22Rv1 (cell line): ENCODE measurements at regions not wholly inside any gene's neighbourhood (a gene's known extent, or its start where the extent isn't known, plus 50 kb on each side); places are given as distances from the start of the nearest gene placed in this dataset.

Experiments used
- H3K27ac ChIP-seq: fragments of 450-650 bp; 2 replicates; pipeline ENCODE4 v1.5.1; 2017
- ZFX ChIP-seq: fragments of 450-650 bp; IDR thresholded peaks from 2 replicates; pipeline ENCODE4 v1.6.1; 2017; ENCODE audit warnings: antibody characterized with exemption, borderline replicate concordance
- TF ChIP-seq, protein P1 (sequence below): fragments of 450-650 bp; IDR thresholded peaks from 2 replicates; pipeline ENCODE4 v1.5.1; 2017; ENCODE audit warnings: mild to moderate bottlenecking

DNA sequence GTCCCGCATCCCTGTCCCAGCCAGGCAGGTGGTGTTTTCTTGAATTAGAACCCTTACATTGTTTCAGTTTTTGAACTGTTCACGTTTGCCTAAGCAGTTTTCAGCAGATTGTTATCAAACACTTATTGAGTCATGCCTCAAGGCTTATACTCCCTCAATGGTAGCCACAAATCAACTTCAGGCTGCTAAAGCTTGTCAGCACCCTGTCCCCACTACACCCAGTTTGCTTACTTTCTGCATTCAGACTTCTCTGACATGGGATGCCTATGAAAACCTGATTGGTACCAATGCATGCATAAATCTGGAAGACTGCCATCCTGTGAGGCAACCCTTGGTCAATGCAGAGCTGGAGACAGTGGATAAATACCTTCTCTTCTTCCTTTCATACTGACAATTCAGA lies 225.4 kb downstream of the BTG1 start:
- TF ChIP-seq, protein P1, sequence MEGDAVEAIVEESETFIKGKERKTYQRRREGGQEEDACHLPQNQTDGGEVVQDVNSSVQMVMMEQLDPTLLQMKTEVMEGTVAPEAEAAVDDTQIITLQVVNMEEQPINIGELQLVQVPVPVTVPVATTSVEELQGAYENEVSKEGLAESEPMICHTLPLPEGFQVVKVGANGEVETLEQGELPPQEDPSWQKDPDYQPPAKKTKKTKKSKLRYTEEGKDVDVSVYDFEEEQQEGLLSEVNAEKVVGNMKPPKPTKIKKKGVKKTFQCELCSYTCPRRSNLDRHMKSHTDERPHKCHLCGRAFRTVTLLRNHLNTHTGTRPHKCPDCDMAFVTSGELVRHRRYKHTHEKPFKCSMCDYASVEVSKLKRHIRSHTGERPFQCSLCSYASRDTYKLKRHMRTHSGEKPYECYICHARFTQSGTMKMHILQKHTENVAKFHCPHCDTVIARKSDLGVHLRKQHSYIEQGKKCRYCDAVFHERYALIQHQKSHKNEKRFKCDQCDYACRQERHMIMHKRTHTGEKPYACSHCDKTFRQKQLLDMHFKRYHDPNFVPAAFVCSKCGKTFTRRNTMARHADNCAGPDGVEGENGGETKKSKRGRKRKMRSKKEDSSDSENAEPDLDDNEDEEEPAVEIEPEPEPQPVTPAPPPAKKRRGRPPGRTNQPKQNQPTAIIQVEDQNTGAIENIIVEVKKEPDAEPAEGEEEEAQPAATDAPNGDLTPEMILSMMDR = no peak
- no peak for TF ChIP-seq ZFX
- H3K27ac ChIP-seq = no peak overlapping the region; the same call in 1 of the 2 replicates

- TF ChIP-seq, protein P1 = no peak
- TF ChIP-seq ZFX = no peak
- no peak overlapping the region for H3K27ac ChIP-seq
These were observed 227.2 kb downstream of the BTG1 start for GRCh38 chr12:91918431-91918830.

DNA sequence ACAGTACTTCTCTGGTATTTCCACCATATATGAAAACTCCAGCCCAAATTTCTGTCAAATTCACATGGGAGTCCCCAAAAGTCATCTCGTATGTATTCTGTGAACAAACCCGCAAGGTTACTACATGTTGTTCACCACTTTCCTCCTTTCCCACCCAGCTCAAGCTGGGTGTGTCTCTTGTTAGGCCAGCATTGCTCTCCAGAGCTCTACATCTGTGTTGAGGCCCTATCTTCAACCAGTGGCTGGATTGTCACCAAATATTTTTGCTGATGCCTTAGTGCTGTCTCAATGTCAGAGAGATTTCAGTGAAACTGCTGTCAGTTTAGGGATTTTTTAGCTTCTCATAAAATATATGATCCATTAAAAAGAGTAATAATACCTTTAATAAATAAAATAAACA lies 230.9 kb downstream of the BTG1 start:
- no peak for TF ChIP-seq ZFX
- TF ChIP-seq, protein P1 = no peak

DNA sequence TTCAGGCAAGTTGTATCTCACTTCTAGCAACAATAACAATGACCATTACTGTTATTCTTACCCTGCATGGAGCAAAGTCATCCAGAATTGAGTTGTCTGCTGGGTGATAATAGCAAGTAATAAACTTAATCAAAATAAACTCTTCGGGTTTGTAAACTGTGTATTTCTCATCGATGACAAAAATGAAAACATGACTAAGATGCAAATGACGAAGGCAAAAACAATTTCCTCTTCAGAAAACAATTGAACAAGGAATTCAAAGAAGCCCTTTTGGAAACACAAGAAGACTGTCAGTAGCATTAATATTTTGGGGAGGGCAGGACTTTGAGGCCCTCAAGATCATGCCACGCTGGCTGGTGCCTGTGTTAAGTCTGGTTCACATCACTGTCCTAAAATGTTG lies 232.0 kb downstream of the BTG1 start:
- H3K27ac ChIP-seq = peak overlapping the region; percentile 53
- no peak for TF ChIP-seq ZFX
- TF ChIP-seq, protein P1 = no peak

More for the DNA sequence above, 230.9 kb downstream of the BTG1 start:
- peak overlapping the region; percentile 53 for H3K27ac ChIP-seq

DNA sequence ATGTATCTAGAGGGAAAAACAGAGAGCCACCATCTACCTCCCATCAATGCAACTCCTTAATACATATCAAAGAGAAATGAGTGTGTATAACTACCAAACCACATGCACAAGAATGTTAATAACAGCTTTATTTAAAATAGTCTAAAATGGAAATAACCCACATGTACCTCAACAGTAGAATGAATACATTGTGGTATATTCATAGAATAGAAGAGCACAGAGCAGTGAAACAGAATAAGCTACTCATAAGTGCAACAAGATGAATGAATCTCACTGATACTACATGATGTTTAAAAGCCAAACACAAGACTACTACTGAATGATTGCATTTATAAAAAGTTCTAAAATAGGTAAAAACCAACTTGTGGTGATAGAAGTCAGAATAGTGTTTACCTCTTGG lies 232.5 kb downstream of the BTG1 start:
- TF ChIP-seq, protein P1 = no peak
- no peak for TF ChIP-seq ZFX
- H3K27ac ChIP-seq = no peak overlapping the region

GRCh38 chr12:91912178-91912577 lies 233.5 kb downstream of the BTG1 start:
- no peak for TF ChIP-seq ZFX
- TF ChIP-seq, protein P1 = no peak
- H3K27ac ChIP-seq = no peak overlapping the region

GRCh38 chr12:91910871-91911388 lies 234.7 kb downstream of the BTG1 start:
- TF ChIP-seq, protein P1 = no peak
- TF ChIP-seq ZFX = no peak
- no peak overlapping the region for H3K27ac ChIP-seq
